Prostate gland (tissue), 2 donors: ENCODE measurements at regions not wholly inside any gene's neighbourhood (a gene's known extent, or its start where the extent isn't known, plus 50 kb on each side); places are given as distances from the start of the nearest gene placed in this dataset.

Source experiments
- DNase-seq: peaks from one replicate; pipeline ENCODE4 v3.0.0-alpha.2; 2019; ENCODE audit warnings: low spot score
- H3K27ac ChIP-seq, 2 donors: fragments of 200-600 bp; sonication (generic); 2 replicates each; pipeline ENCODE4 v1.5.1; 2017 to 2019
- H3K27me3 ChIP-seq: fragments of 200-600 bp; sonication (generic); replicated peaks from 2 replicates; pipeline ENCODE4 v1.5.1; 2019; ENCODE audit not compliant: insufficient read depth
- H3K36me3 ChIP-seq, 2 donors: fragments of 200-600 bp; sonication (generic); 1 replicate in 1 of 2; 2 replicates in 1 of 2; pipeline versions ENCODE4 v1.5.1 to v1.8.1; 2017 to 2019
- H3K4me1 ChIP-seq: fragments of 200-600 bp; sonication (generic); replicated peaks from 2 replicates; pipeline ENCODE4 v1.5.1; 2019
- H3K4me3 ChIP-seq, 2 donors: fragments of 200-600 bp; sonication (generic); 2 replicates each; pipeline ENCODE4 v1.5.1; 2017 to 2019
- H3K9me3 ChIP-seq: fragments of 200-600 bp; sonication (generic); 2 replicates; pipeline ENCODE4 v1.5.1; 2017
- POLR2A ChIP-seq: fragments of 450-650 bp; IDR thresholded peaks from one replicate; pipeline ENCODE4 v1.6.1; 2016; ENCODE audit warnings: antibody characterized with exemption, mild to moderate bottlenecking
- POLR2AphosphoS5 ChIP-seq: sonication (generic); formaldehyde crosslinking; IDR thresholded peaks from one replicate; pipeline ENCODE4 v1.6.1; 2017; ENCODE audit warnings: antibody characterized with exemption
- WGBS: methylation state at CpG from one replicate; pipeline ENCODE4 v1.1.5; 2018; 5-methylcytosine and 5-hydroxymethylcytosine counted together
- intact Hi-C: fragments of 100-400 bp; cut with DNase I; formaldehyde crosslinking; loops from one replicate; pipeline ENCODE4 v1.14.2; 2022
- TF ChIP-seq, protein P1 (sequence below), 4 experiments: fragments of 200-600 bp in 2 of 4; fragments of 450-650 bp in 2 of 4; sonication (generic) in 2 of 4; IDR thresholded peaks; 1 replicate in 3 of 4; 2 replicates in 1 of 4; pipeline ENCODE4 v1.5.1; 2016 to 2019; ENCODE audit warnings: antibody characterized with exemption in 4 of 4, mild to moderate bottlenecking in 2 of 4, moderate library complexity in 2 of 4

DNA sequence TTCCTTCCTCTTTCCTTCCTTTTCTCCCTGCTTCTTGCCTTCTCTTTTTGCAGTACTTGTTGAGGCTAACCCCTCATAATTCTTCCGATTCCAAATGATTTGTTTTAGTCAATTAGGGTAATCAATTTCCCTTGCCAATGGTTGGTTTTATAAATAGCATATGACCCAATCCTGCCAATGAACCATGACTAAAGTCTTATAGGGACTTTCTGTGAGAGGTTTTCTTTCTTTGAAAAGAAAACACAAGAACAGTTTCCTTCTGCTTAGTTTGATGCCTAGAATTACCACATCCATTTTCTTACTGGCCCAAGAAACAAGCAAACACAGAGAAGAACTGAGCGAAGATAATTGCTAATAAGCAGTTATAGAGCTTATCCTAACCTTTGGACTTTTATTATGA, 292.5 kb upstream of the SATB1 start:
- no peak overlapping the region for H3K4me3 ChIP-seq
- no peak for DNase-seq
- H3K36me3 ChIP-seq: no peaks in the 10 kb centered on the region
- no peaks in the 10 kb centered on the region for H3K27me3 ChIP-seq
- intact Hi-C loops: no loop called here
- H3K27ac ChIP-seq: no peak overlapping the region
- H3K9me3 ChIP-seq: no peaks in the 10 kb centered on the region
- no peak for TF ChIP-seq POLR2AphosphoS5
- no peak for TF ChIP-seq POLR2A
- TF ChIP-seq, protein P1, sequence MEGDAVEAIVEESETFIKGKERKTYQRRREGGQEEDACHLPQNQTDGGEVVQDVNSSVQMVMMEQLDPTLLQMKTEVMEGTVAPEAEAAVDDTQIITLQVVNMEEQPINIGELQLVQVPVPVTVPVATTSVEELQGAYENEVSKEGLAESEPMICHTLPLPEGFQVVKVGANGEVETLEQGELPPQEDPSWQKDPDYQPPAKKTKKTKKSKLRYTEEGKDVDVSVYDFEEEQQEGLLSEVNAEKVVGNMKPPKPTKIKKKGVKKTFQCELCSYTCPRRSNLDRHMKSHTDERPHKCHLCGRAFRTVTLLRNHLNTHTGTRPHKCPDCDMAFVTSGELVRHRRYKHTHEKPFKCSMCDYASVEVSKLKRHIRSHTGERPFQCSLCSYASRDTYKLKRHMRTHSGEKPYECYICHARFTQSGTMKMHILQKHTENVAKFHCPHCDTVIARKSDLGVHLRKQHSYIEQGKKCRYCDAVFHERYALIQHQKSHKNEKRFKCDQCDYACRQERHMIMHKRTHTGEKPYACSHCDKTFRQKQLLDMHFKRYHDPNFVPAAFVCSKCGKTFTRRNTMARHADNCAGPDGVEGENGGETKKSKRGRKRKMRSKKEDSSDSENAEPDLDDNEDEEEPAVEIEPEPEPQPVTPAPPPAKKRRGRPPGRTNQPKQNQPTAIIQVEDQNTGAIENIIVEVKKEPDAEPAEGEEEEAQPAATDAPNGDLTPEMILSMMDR (IDR thresholded peaks at IDR 0.05): no peak
- H3K4me1 ChIP-seq: no peaks in the 10 kb centered on the region
- 69% methylated on average over 2 of the region's 2 CpGs for WGBS

DNA sequence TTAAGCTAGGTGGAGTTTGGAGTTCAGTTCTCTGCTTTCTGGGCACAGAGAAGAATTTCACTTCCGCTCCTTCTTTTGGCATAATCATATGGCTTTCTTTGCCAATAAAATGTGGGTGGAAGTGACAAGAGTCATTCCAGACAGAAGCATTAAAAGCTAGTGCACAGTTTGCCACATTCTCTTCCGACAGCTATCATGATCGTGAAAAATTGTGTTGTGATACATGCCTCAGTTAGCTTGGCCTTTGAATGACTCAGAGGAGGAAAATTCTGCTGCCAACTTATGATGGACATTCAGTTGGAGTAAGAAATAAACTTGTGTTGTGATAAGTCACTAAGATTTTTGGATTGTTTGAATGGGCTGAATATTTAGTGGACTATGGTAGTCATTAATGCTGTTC, 291.7 kb upstream of the SATB1 start:
- Histone ChIP-seq H3K27ac (no peak overlapping the region), H3K4me3 (no peak overlapping the region), H3K27me3 (no peaks in the 10 kb centered on the region), H3K4me1 (no peaks in the 10 kb centered on the region), H3K36me3 (no peaks in the 10 kb centered on the region), H3K9me3 (no peaks in the 10 kb centered on the region)
- TF ChIP-seq POLR2A (no peak), POLR2AphosphoS5 (no peak)
- TF ChIP-seq, protein P1 (IDR thresholded peaks at IDR 0.05): no peak
- intact Hi-C loops: no loop called here
- DNase-seq: no peak
- 76% methylated on average over 3 of the region's 3 CpGs for WGBS

DNA sequence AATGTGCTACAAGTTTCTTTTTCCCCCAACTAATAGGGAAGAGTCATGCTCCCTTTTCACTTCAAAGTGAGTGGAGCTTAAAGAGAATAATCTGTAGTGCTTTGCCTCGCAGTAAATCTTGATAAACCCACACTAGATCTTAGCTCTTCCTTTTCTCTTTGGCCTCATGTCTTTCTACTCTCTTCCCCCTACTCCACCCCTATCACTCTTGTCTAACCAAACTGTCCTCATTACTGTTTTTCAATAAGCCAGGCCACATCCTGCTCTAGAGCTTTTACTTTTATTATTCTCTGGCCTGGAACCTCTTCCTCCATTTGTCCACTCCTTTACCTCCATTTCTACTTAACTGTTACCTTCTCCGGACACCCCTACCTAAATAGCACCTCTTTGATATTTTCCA, 291.0 kb upstream of the SATB1 start:
- H3K36me3 ChIP-seq: no peaks in the 10 kb centered on the region
- H3K4me1 ChIP-seq: no peaks in the 10 kb centered on the region
- H3K9me3 ChIP-seq: no peaks in the 10 kb centered on the region
- TF ChIP-seq POLR2AphosphoS5 (no peak), POLR2A (no peak)
- TF ChIP-seq, protein P1 (IDR thresholded peaks at IDR 0.05): no peak
- no peak for DNase-seq
- WGBS: 90% methylated on average over 2 of the region's 2 CpGs
- no peaks in the 10 kb centered on the region for H3K27me3 ChIP-seq
- H3K27ac ChIP-seq: no peak overlapping the region
- H3K4me3 ChIP-seq: no peak overlapping the region
- intact Hi-C loops: no loop called here

DNA sequence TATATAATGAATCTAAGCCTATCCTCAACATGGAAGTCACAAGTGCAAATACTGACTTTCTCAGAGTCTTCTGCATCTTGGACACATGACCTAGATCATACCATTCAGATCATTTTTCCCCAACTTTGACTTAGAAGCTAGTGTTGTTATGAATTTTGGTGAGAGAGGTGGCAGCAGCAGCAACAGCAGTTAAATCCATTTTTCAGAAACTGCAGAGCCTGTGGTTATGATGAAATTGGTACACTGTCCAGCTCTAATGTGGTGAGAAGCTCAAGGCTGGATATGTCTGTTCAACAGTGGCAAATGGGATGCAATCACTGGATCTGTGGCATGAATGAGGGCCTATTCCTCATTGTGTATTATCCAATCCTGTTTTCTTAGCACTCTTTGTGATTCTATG, 290.1 kb upstream of the SATB1 start:
- no peaks in the 10 kb centered on the region for H3K9me3 ChIP-seq
- no peaks in the 10 kb centered on the region for H3K27me3 ChIP-seq
- TF ChIP-seq, protein P1 (IDR thresholded peaks at IDR 0.05): no peak
- no peak for TF ChIP-seq POLR2A
- no peak for TF ChIP-seq POLR2AphosphoS5
- no peak overlapping the region for H3K27ac ChIP-seq
- intact Hi-C loops: no loop called here
- H3K4me3 ChIP-seq: no peak overlapping the region
- no peak for DNase-seq
- H3K4me1 ChIP-seq: no peaks in the 10 kb centered on the region
- no peaks in the 10 kb centered on the region for H3K36me3 ChIP-seq

DNA sequence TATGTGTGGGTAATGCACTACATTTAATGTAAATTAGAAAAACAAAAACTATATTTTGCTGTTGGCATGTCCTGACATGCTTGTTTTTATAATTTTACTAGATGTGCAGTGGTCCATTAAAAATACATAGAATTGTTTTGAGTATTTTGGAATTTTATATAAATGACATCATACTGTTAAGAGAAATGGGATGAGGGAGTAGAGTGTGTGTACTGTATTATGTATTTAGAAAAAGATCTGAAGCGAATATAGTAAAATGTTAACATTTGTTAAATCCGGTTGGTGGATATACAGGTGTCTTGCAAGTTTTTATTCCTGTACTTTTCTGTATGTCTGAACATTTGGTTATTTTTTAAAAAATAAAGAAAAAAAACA, 288.4 kb upstream of the SATB1 start:
- DNase-seq: no peak
- TF ChIP-seq POLR2A: no peak
- no peak for TF ChIP-seq POLR2AphosphoS5
- TF ChIP-seq, protein P1 (IDR thresholded peaks at IDR 0.05): no peak
- Histone ChIP-seq H3K4me3 (no peak overlapping the region), H3K4me1 (no peaks in the 10 kb centered on the region), H3K27ac (no peak overlapping the region), H3K27me3 (no peaks in the 10 kb centered on the region), H3K9me3 (no peaks in the 10 kb centered on the region), H3K36me3 (no peaks in the 10 kb centered on the region)
- intact Hi-C loops: no loop called here
- WGBS: 94% methylated on average over 2 of the region's 2 CpGs
